IPS-20b (cell line): ENCODE measurements at regions not wholly inside any gene's neighbourhood (a gene's known extent, or its start where the extent isn't known, plus 50 kb on each side); places are given as distances from the start of the nearest gene placed in this dataset.

ENCODE experiments used
- H3K27ac ChIP-seq: one replicate; pipeline ENCODE4 v1.5.1; 2013; ENCODE audit warnings: low read length
- H3K27me3 ChIP-seq: 2 replicates; pipeline ENCODE4 v1.6.1; 2013; ENCODE audit warnings: mild to moderate bottlenecking, low read length, inconsistent platforms; ENCODE audit not compliant: insufficient read depth
- H3K36me3 ChIP-seq: 2 replicates; pipeline ENCODE4 v1.6.1; 2013; ENCODE audit warnings: low read depth, mild to moderate bottlenecking, inconsistent platforms, low read length, moderate library complexity; ENCODE audit not compliant: insufficient read depth
- H3K4me1 ChIP-seq: 2 replicates; pipeline ENCODE4 v1.6.1; 2013; ENCODE audit warnings: mild to moderate bottlenecking, control low read depth, inconsistent platforms, low read length, moderate library complexity; ENCODE audit not compliant: insufficient read depth
- H3K4me3 ChIP-seq: 2 replicates; pipeline ENCODE4 v1.5.1; 2013; ENCODE audit warnings: mild to moderate bottlenecking, low read length, inconsistent platforms
- H3K9ac ChIP-seq: 2 replicates; pipeline ENCODE4 v1.6.1; 2013; ENCODE audit warnings: low read depth, mild to moderate bottlenecking, inconsistent platforms, low read length, moderate library complexity
- H3K9me3 ChIP-seq: 2 replicates; pipeline ENCODE4 v1.6.1; 2013; ENCODE audit warnings: mild to moderate bottlenecking, low read depth, low read length, inconsistent platforms; ENCODE audit not compliant: insufficient read depth

DNA sequence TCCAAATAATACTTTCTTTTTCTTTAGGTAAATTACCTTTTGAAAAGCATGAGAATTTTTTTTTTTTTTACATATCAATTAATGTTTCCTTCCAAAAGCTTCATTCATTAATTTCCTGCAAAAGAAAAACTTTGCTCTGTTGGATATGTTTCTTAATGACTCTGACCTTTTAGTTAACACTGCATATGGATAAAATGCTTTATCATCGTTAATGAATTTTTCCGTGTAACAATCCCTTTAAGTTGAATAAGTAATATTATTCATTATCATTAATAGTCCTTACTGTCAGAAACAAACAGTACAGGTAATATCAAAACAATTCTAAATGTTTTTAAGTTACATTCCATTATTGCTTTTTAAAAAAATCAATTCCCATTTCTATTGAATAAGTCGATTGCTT, 345.1 kb downstream of the SAMD5 start:
- Histone ChIP-seq H3K36me3 (no peaks in the 10 kb centered on the region), H3K9me3 (no peaks in the 10 kb centered on the region), H3K9ac (no peak overlapping the region), H3K4me3 (no peak overlapping the region), H3K4me1 (no peaks in the 10 kb centered on the region), H3K27me3 (no peaks in the 10 kb centered on the region), H3K27ac (no peak overlapping the region)

DNA sequence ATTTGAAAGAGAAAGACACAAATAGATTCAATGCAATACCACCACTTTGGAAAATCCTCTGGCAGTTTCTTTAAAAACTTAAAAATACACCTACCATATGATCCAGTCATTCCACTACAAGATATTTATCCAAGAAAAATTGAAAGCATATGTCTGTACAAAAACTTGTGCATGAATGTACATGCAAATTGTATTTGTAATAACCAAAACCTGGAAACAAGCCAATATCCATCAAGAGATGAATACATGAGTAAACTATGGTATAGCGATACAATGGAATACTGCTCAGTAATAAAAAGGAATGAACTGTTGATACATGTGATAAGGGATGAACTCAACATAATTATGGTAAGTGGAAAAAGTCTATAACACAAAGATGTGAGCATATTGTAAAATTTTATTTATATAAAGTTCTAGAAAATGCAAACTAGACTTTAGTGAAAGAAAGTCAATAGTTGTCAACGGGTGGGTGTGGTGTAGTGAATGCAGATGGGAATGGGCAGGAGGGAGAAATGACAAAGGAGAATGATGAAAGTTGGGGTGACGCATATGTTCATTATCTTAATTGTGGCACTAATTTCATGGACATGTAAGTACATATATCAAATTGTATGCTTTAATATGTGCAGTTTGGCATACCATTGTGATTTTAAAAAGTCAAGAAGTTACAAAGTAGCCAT, 347.5 kb downstream of the SAMD5 start:
- H3K36me3 ChIP-seq: no peaks in the 10 kb centered on the region
- H3K27me3 ChIP-seq: no peaks in the 10 kb centered on the region
- H3K9me3 ChIP-seq: no peaks in the 10 kb centered on the region
- no peak overlapping the region for H3K27ac ChIP-seq
- no peak overlapping the region for H3K9ac ChIP-seq
- H3K4me3 ChIP-seq: no peak overlapping the region
- no peaks in the 10 kb centered on the region for H3K4me1 ChIP-seq

DNA sequence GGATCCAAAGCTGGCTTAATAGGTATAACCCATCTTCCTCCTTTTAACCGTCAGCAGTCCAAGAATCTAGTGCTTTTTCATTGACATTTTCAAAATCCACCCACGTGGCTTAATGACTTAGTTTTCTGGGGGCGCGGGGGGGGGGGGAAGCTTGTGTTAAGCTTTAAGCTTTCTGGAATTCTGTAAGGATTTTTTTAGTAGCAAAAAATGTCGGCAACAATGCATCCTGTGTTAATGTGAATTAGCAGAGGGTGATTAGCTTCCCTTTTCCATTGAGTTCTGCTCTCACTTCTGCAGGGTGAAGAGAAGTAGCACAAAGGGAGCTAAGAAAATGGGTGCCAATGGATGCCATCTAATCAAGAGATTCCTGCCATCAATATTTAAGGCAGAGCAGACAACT, 348.2 kb downstream of the SAMD5 start:
- H3K4me1 ChIP-seq: no peaks in the 10 kb centered on the region
- H3K4me3 ChIP-seq: no peak overlapping the region
- no peaks in the 10 kb centered on the region for H3K9me3 ChIP-seq
- no peaks in the 10 kb centered on the region for H3K27me3 ChIP-seq
- no peak overlapping the region for H3K27ac ChIP-seq
- no peaks in the 10 kb centered on the region for H3K36me3 ChIP-seq
- no peak overlapping the region for H3K9ac ChIP-seq

DNA sequence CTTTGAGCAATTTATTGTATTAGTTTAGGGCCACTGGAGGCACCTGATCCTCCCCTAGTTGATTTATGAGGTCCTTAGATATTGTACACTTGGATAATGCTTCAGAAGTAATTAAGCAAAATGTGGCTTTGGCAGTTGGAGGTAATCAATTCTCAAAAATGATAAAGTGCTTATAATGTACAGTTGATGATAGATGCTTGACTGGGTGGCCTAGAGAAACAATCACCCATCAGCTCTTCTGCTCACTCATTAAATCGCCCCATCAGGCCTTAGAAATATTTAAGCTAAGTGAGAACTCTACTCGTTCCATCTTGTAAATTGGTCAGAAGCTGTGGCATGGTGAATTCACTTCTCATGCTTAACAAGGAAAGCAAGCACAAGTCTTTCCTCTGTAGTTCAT, 349.9 kb downstream of the SAMD5 start:
- Histone ChIP-seq H3K36me3 (no peaks in the 10 kb centered on the region), H3K9me3 (no peaks in the 10 kb centered on the region), H3K4me3 (no peak overlapping the region), H3K27me3 (no peaks in the 10 kb centered on the region), H3K27ac (no peak overlapping the region), H3K4me1 (peaks cover 7% of the 10 kb centered on the region; the same call in 1 of the 2 replicates), H3K9ac (no peak overlapping the region)

DNA sequence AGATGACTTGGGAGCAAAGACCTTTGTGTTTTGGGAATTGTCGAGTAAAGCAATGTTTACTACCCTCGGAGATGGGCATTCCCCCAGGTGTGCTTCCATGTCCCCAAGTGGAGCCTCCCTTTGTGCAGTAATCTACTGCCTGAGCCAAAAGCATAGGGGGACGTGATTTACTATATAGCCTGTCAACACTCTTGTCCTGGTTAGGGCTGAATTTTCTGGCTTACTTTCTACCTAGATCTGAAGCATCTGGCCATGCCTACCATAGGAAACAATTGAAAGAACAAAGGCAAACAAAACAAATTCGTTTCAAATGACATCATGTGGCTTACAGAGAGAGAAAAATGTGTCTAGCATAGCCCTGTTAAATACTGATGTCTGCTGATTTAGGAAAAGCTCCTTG, 350.6 kb downstream of the SAMD5 start:
- H3K27ac ChIP-seq: no peak overlapping the region
- H3K27me3 ChIP-seq: no peaks in the 10 kb centered on the region
- peaks cover 7% of the 10 kb centered on the region; the same call in 1 of the 2 replicates for H3K4me1 ChIP-seq
- no peak overlapping the region for H3K9ac ChIP-seq
- H3K4me3 ChIP-seq: no peak overlapping the region
- H3K9me3 ChIP-seq: no peaks in the 10 kb centered on the region
- no peaks in the 10 kb centered on the region for H3K36me3 ChIP-seq

DNA sequence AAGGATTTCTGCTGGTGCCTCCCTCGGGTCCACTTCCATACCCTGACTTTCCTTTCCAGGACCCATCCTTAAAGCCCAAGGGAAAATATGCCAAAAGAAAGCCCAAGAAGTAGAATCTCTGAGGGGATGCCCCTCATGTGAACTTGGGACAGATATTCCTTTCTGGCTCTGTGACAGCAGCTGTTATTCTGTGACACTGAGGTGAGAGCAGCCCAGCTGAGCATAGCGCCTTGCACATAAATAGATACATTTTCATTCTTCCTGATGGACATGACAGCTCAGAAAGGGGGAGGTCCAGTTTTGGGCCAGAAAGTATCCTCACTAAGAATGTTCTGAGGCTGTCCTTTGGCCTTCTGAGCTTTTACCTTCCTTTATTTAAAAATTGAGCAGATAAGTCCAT, 353.2 kb downstream of the SAMD5 start:
- H3K27ac ChIP-seq: no peak overlapping the region
- H3K27me3 ChIP-seq: no peaks in the 10 kb centered on the region
- no peaks in the 10 kb centered on the region for H3K9me3 ChIP-seq
- H3K36me3 ChIP-seq: no peaks in the 10 kb centered on the region
- no peak overlapping the region for H3K4me3 ChIP-seq
- H3K4me1 ChIP-seq: peaks cover 7% of the 10 kb centered on the region; the same call in 1 of the 2 replicates
- no peak overlapping the region for H3K9ac ChIP-seq

DNA sequence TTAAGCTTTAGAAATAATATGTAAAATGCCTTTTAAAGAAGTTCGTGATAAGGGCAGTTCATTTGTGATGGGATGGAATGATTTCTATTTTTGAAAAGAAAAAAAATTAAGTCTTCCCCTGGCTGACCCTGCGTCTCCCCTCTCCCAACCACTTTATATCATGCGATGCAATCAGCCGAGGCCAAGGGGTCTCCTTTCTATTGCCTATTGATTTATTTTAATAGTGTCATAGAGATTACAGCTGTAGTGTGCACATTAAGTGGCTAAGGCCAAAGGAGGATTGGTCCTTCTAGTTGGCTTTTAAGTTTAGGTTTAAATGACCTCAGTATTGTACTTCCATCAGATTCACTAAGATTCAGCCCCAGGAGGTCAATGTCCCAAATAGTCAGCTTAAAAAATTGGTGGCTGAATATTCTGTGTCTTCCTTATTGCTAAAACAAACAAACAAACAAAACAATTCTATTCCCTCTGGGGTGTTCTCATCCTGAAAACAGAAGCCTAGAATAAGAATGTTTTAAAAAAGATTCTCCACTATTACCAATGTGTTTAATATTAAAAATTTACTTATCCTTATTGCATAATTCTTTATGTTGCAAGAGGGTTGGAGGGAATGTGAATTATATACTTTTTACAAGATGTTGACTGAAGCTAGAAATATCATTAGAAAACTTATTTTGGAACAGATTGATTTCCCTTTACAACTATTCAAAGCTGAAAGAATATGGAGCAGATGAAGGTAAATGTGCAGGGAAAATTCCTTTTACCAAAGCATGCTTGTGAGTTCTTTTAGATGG, 359.1 kb downstream of the SAMD5 start:
- peaks cover 2% of the 10 kb centered on the region; the same call in 1 of the 2 replicates for H3K4me1 ChIP-seq
- H3K4me3 ChIP-seq: no peak overlapping the region
- H3K9ac ChIP-seq: no peak overlapping the region

DNA sequence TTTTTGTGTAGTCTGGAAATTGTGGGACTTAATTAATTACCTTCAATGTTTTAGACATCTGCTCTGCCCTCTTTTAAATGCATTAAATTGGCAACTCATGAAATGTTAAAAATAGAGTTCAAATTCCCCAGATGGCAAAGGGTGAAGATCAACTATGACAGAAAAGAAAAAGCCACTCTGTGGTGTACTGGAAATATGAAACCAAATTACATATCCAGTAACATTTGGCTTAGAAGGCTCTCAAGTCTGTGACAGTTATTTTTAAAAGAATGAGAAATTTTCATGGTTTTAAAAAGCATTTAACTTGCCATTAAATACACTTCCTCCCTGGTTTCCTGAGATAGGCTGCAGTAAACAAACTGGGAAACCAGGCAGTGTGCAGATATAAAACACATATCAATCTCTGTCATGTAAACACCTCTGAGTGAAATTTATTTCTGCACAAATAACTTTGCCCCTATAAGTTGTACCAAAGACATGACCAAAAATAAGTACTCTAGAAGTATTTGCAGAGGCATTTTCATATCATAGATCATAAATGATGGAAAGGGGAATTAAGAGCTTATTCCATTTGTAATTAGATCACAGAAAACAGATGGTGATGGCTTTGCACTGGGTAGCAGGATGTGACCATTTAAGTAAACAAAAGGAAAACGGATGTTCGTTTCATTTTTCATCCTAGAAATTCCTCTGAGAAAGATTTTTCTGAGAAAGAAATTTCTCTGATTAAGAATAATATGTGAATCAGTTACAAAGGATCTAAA, 360.1 kb downstream of the SAMD5 start:
- H3K27me3 ChIP-seq: no peaks in the 10 kb centered on the region
- H3K4me3 ChIP-seq: no peak overlapping the region
- no peaks in the 10 kb centered on the region for H3K4me1 ChIP-seq
- H3K36me3 ChIP-seq: no peaks in the 10 kb centered on the region
- H3K27ac ChIP-seq: no peak overlapping the region
- H3K9me3 ChIP-seq: no peaks in the 10 kb centered on the region
- no peak overlapping the region for H3K9ac ChIP-seq

More for the DNA sequence above, 359.1 kb downstream of the SAMD5 start:
- Histone ChIP-seq H3K36me3 (no peaks in the 10 kb centered on the region), H3K9me3 (no peaks in the 10 kb centered on the region), H3K27ac (no peak overlapping the region), H3K27me3 (no peaks in the 10 kb centered on the region)

DNA sequence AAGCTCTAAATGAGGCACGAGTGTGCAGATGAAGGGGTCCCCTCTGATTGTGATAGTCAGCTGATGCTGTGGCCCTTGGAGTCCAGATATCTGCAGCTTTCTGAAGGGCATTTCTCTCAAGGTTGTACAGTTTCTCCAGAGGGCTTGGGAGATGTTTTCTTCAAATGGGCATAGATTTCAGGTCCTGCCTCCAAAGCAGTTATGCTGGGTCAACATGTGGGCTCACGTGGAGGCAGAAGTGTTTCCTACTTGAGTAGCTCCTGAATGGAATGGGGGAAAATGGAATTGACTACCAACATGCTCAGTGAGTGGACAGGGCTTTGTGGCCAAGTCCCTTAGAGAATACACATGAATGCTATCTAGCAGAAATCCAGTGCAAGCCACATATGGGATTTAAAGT, 360.7 kb downstream of the SAMD5 start:
- Histone ChIP-seq H3K4me1 (no peaks in the 10 kb centered on the region), H3K4me3 (no peak overlapping the region), H3K27me3 (no peaks in the 10 kb centered on the region), H3K27ac (no peak overlapping the region), H3K9ac (no peak overlapping the region), H3K9me3 (no peaks in the 10 kb centered on the region), H3K36me3 (no peaks in the 10 kb centered on the region)

DNA sequence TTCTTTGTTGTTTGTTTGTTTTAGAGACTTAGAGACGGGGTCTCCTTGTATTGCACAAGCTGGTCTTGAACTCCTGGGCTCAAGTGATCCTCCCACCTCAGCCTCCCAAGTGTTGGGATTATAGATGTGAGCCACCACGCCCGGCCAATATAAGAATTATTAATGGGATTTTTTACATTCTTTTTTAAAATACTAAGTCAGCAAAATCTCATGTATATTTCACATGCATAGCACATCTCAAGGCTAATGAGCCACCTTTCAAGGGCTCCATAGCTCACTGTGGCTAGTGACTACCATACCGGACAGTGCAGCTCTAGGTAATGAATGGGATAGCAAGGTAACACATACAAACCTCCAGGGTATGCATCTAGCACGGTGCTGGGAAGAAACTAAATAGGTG, 361.4 kb downstream of the SAMD5 start:
- Histone ChIP-seq H3K4me1 (no peaks in the 10 kb centered on the region), H3K27ac (no peak overlapping the region), H3K27me3 (no peaks in the 10 kb centered on the region), H3K9me3 (no peaks in the 10 kb centered on the region), H3K4me3 (no peak overlapping the region), H3K9ac (no peak overlapping the region), H3K36me3 (no peaks in the 10 kb centered on the region)

DNA sequence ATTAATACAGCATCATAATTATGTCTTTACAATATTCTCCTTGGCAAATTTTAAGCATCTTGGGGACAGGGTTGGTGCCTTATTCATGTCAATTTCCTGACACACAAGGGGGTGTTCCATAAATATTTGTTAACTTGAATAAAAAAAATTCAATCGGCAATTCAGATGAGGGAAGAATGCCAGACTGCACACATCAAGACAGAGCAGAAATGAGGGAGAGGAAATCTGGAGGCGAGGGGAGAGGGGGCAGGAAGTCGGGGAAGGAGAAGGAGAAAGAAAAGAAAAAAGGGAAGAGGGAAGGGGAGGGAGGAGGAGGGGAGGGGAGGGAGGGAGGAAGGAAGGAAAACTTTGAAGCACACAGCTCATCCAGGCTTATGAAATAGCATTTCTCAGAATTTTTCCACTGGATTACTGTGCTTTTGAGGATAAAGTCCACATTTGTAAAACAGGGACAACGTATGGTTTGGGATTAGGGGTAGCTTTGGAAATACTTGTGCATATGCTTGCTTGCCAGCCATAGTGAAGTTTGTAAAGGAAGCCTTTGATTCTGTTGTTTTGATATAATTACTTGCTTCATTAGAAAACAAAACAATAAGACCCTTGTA, 362.1 kb downstream of the SAMD5 start:
- H3K4me3 ChIP-seq: no peak overlapping the region
- H3K27ac ChIP-seq: no peak overlapping the region
- H3K36me3 ChIP-seq: no peaks in the 10 kb centered on the region
- H3K27me3 ChIP-seq: no peaks in the 10 kb centered on the region
- no peak overlapping the region for H3K9ac ChIP-seq
- H3K4me1 ChIP-seq: no peaks in the 10 kb centered on the region
- H3K9me3 ChIP-seq: no peaks in the 10 kb centered on the region
